K562 (cell line): ENCODE measurements at regions not wholly inside any gene's neighbourhood (a gene's known extent, or its start where the extent isn't known, plus 50 kb on each side); places are given as distances from the start of the nearest gene placed in this dataset.

Source experiments
- ATAC-seq: fragments of 200-7000 bp; cut with Tn5 transposase; 3 replicates; pipeline ENCODE4 v1.9.1; 2020; ENCODE audit warnings: moderate library complexity
- BruUV-seq: library from RNA; stranded (reverse); fragments of 400-500 nt; replicated peaks from 2 replicates; lab custom pipeline; 2021; lab: Mats Ljungman, UMichigan
- CTCF ChIA-PET: fragments of 300-600 bp; formaldehyde crosslinking; extraction: SDS; loops from one replicate; lab custom pipeline; 2021; ENCODE audit warnings: low intra/inter-chr PET ratio; lab: Yijun Ruan, JAX
- POLR2A ChIA-PET: fragments of 300-600, 350-650 bp; sonication (Branson Sonifier 250); formaldehyde crosslinking; extraction: SDS; loops from one replicate; lab custom pipeline; 2021; ENCODE audit warnings: antibody characterized with exemption, inconsistent platforms; lab: Yijun Ruan, JAX
- DNase-seq, 4 experiments: peaks; one replicate each; pipeline versions ENCODE4 v3.0.0 to v3.0.0-alpha.2; 2011 to 2018; ENCODE audit warnings: low spot score in 3 of 4, mixed read lengths in 3 of 4; ENCODE audit errors: extremely low read depth in 1 of 4
- FAIRE-seq: peaks from 2 replicates; lab custom pipeline; 2011; peaks lifted over from hg19 to GRCh38; lab: Jason Lieb, UNC
- H2AFZ ChIP-seq: 2 replicates; pipeline ENCODE4 v1.6.0; 2011; ENCODE audit warnings: low read depth, low read length, control low read depth, inconsistent platforms
- H3K27ac ChIP-seq: fragments of 200-600 bp; 3 replicates; pipeline ENCODE4 v1.8.0; 2011; ENCODE audit warnings: low read depth, mild to moderate bottlenecking, control low read depth, inconsistent platforms, low read length, moderate library complexity, mixed read lengths; ENCODE audit errors: extremely low read depth
- H3K27me3 ChIP-seq, 2 experiments: fragments of 300-600 bp in 1 of 2; 2 replicates in 1 of 2; 3 replicates in 1 of 2; pipeline versions ENCODE4 v1.6.0 to v1.8.0; 2011; ENCODE audit warnings: inconsistent platforms in 2 of 2, low read length in 2 of 2, mild to moderate bottlenecking in 1 of 2, mixed read lengths in 1 of 2, moderate library complexity in 1 of 2; ENCODE audit not compliant: control insufficient read depth in 2 of 2, insufficient read depth in 2 of 2
- H3K36me3 ChIP-seq: fragments of 300-600 bp; 3 replicates; pipeline ENCODE4 v1.8.0; 2011; ENCODE audit warnings: mild to moderate bottlenecking, low read length, inconsistent platforms; ENCODE audit not compliant: control insufficient read depth, insufficient read depth
- H3K4me1 ChIP-seq, 2 experiments: fragments of 200-600 bp in 1 of 2; replicated peaks in 1 of 2; 2 replicates in 1 of 2; 3 replicates in 1 of 2; pipeline versions ENCODE4 v1.5.1 to v1.8.0; 2011; ENCODE audit warnings: inconsistent platforms in 2 of 2, low read length in 2 of 2, mild to moderate bottlenecking in 1 of 2, mixed read lengths in 1 of 2, moderate library complexity in 1 of 2; ENCODE audit not compliant: control insufficient read depth in 2 of 2, insufficient read depth in 2 of 2
- H3K4me2 ChIP-seq: 2 replicates; pipeline ENCODE4 v1.6.1; 2011; ENCODE audit warnings: low read length, control low read depth, inconsistent platforms, mixed read lengths; ENCODE audit not compliant: insufficient read depth
- H3K4me3 ChIP-seq: fragments of 200-600 bp; sonication (generic), shearing (Covaris generic); 2 replicates; pipeline ENCODE4 v1.5.1; 2016; ENCODE audit warnings: control low read depth, inconsistent platforms
- H3K79me2 ChIP-seq: fragments of 200-600 bp; 3 replicates; pipeline ENCODE4 v1.8.0; 2011; ENCODE audit warnings: low read length, inconsistent platforms; ENCODE audit not compliant: control insufficient read depth, insufficient read depth
- H3K9ac ChIP-seq, 2 experiments: 2 replicates each; pipeline versions ENCODE4 v1.6.0 to v1.6.1; 2011; ENCODE audit warnings: low read depth in 2 of 2, low read length in 2 of 2, control low read depth in 1 of 2, inconsistent platforms in 1 of 2, mild to moderate bottlenecking in 1 of 2, mixed read lengths in 1 of 2; ENCODE audit not compliant: insufficient read depth in 1 of 2
- H3K9me1 ChIP-seq: one replicate; pipeline ENCODE4 v1.6.0; 2011; ENCODE audit warnings: inconsistent platforms, mild to moderate bottlenecking, low read length, moderate library complexity; ENCODE audit not compliant: control insufficient read depth, insufficient read depth
- H3K9me3 ChIP-seq: replicated peaks from 2 replicates; pipeline ENCODE4 v1.5.1; 2011; ENCODE audit warnings: low read depth, low read length, inconsistent platforms; ENCODE audit not compliant: control insufficient read depth, insufficient read depth
- H4K20me1 ChIP-seq: replicated peaks from 2 replicates; pipeline ENCODE4 v1.6.1; 2011; ENCODE audit warnings: low read length, inconsistent platforms, mixed read lengths; ENCODE audit not compliant: control insufficient read depth, insufficient read depth
- ARHGAP35 ChIP-seq: fragments of 450-650 bp; IDR thresholded peaks from 2 replicates; pipeline ENCODE4 v1.6.1; 2018; ENCODE audit not compliant: partially characterized antibody
- ATF1 ChIP-seq, 2 experiments: fragments of 450-650 bp in 1 of 2; IDR thresholded peaks; 2 replicates each; pipeline ENCODE4 v1.6.1; 2016; ENCODE audit warnings: missing compliant biosample characterization in 1 of 2, missing genetic modification characterization in 1 of 2
- ATF2 ChIP-seq: sonication (generic); formaldehyde crosslinking; IDR thresholded peaks from 2 replicates; pipeline ENCODE4 v1.8.1; 2022; ENCODE audit warnings: missing genetic modification reagents
- BCOR ChIP-seq: fragments of 450-650 bp; IDR thresholded peaks from 2 replicates; pipeline ENCODE4 v1.6.1; 2016
- DLX4 ChIP-seq: fragments of 250-450 bp; sonication (Bioruptor Pico); IDR thresholded peaks from 2 replicates; pipeline ENCODE4 v1.6.1; 2021; ENCODE audit warnings: mild to moderate bottlenecking
- GTF2B ChIP-seq: IDR thresholded peaks from 2 replicates; pipeline ENCODE4 v1.6.1; 2011; ENCODE audit not compliant: insufficient read length; ENCODE audit errors: extremely low read depth
- IRF9 ChIP-seq: fragments of 450-650 bp; IDR thresholded peaks from 2 replicates; pipeline ENCODE4 v1.6.1; 2016; ENCODE audit warnings: missing biosample characterization, missing genetic modification characterization
- MED1 ChIP-seq: sonication (generic); formaldehyde crosslinking; IDR thresholded peaks from 2 replicates; pipeline ENCODE4 v1.8.1; 2023; ENCODE audit warnings: missing genetic modification reagents, borderline replicate concordance
- NFIC ChIP-seq: fragments of 450-650 bp; IDR thresholded peaks from 2 replicates; pipeline ENCODE4 v1.6.1; 2017; ENCODE audit warnings: mild to moderate bottlenecking, inconsistent platforms
- SAFB ChIP-seq: fragments of 200-400 bp; formaldehyde crosslinking; IDR thresholded peaks from 2 replicates; pipeline ENCODE4 v1.6.1; 2017; ENCODE audit warnings: low read depth, low read length, borderline replicate concordance
- SRSF7 ChIP-seq: fragments of 200-400 bp; formaldehyde crosslinking; optimal IDR thresholded peaks from 2 replicates; pipeline ENCODE3; 2017; ENCODE audit warnings: mild to moderate bottlenecking, low read depth, low read length
- ZNF134 ChIP-seq: fragments of 250-450 bp; sonication (Bioruptor Pico); conservative IDR thresholded peaks from 2 replicates; pipeline ENCODE4 v1.4.0; 2020
- ZNF274 ChIP-seq: IDR thresholded peaks from 2 replicates; pipeline ENCODE4 v1.6.1; 2011; ENCODE audit warnings: low read depth, mild to moderate bottlenecking, low read length, moderate library complexity, borderline replicate concordance
- ZNF431 ChIP-seq: sonication (generic); formaldehyde crosslinking; IDR thresholded peaks from 2 replicates; pipeline ENCODE4 v1.8.0; 2022; ENCODE audit warnings: mild to moderate bottlenecking, missing genetic modification reagents
- ZNF444 ChIP-seq: fragments of 250-450 bp; sonication (Bioruptor Pico); IDR thresholded peaks from 2 replicates; pipeline ENCODE4 v1.4.0; 2020; ENCODE audit warnings: mild to moderate bottlenecking, moderate library complexity
- ZNF561 ChIP-seq: fragments of 450-650 bp; formaldehyde crosslinking; conservative IDR thresholded peaks from 2 replicates; pipeline ENCODE4 v1.4.0; 2020; ENCODE audit warnings: mild to moderate bottlenecking, moderate library complexity
- ZNF592 ChIP-seq: fragments of 450-650 bp; IDR thresholded peaks from 2 replicates; pipeline ENCODE4 v1.6.1; 2017; ENCODE audit warnings: antibody characterized with exemption, mild to moderate bottlenecking
- WGBS: fragments of 100-300 bp; shearing (Covaris generic); methylation state at CpG from one replicate; pipeline ENCODE4 v1.1.6; 2016; ENCODE audit warnings: low coverage, mixed read lengths; ENCODE audit not compliant: insufficient coverage; ENCODE audit errors: missing lambda C conversion rate; 5-methylcytosine and 5-hydroxymethylcytosine counted together
- in situ Hi-C: fragments of 300-500 bp; cut with MboI; formaldehyde crosslinking; loops from 4 replicates; pipeline ENCODE4 v1.15.0; 2018; ENCODE audit warnings: inconsistent platforms, mixed read lengths
- intact Hi-C: fragments of 100-400 bp; cut with micrococcal nuclease; formaldehyde crosslinking; loops from 2 replicates; pipeline ENCODE4 v1.14.2; 2022

- DNase-seq (no peak), ATAC-seq (no peak), FAIRE-seq (no peak)
- ChIA-PET CTCF (no interaction called here), POLR2A (interaction anchor here (0.7 to 1.0 kb wide), 2 partner anchors 9 to 1239 kb away, joined by 3 read pairs; no protein-coding TSS in a partner anchor)
- no peak overlapping the region for H3K4me3 ChIP-seq
- in situ Hi-C loops (loop anchor here (10.0 kb wide), 1 partner anchor 750 kb away; no protein-coding TSS in a partner anchor), intact Hi-C loops (no loop called here)
- H3K27ac ChIP-seq: no peak overlapping the region
- peaks cover 19 to 70% of the 10 kb centered on the region in 2 experiments for H3K27me3 ChIP-seq
- H3K4me1 ChIP-seq: no peaks in the 10 kb centered on the region
- no peak overlapping the region for H3K4me2 ChIP-seq
- 0 out of 2 replicates have a peak, but pooled peaks cover 4% of the 10 kb centered on the region for H4K20me1 ChIP-seq
- no peaks in the 10 kb centered on the region for H3K79me2 ChIP-seq
- H2AFZ ChIP-seq: no peak overlapping the region
- WGBS: 3% methylated on average over 3 of the region's 3 CpGs
- BruUV-seq: no TSS peak
- no peaks in the 10 kb centered on the region for H3K36me3 ChIP-seq
- H3K9me1 ChIP-seq: no peaks in the 10 kb centered on the region
- H3K9me3 ChIP-seq: no peaks in the 10 kb centered on the region
- H3K9ac ChIP-seq: no peak overlapping the region
- no peak for TF ChIP-seq BCOR
- TF ChIP-seq DLX4 (CRISPR knock-in tag): no peak
- no peak for TF ChIP-seq ZNF444 (CRISPR knock-in tag)
- no peak for TF ChIP-seq ZNF561
- TF ChIP-seq ZNF274: no peak
- no peak for TF ChIP-seq SRSF7
- no peak for TF ChIP-seq ATF2
- no peak for TF ChIP-seq GTF2B
- no peak for TF ChIP-seq IRF9 (tag)
- TF ChIP-seq ARHGAP35: no peak
- TF ChIP-seq ZNF134 (CRISPR knock-in tag): no peak
- TF ChIP-seq ZNF592: no peak
- no peak for TF ChIP-seq ZNF431 (CRISPR knock-in tag)
- no peak for TF ChIP-seq MED1
- TF ChIP-seq ATF1 (CRISPR knock-in tag; IDR thresholded peaks at IDR 0.05): no peak
- no peak for TF ChIP-seq ATF1 (tag; IDR thresholded peaks at IDR 0.05)
- TF ChIP-seq NFIC: no peak
- TF ChIP-seq SAFB: no peak
Observed at GRCh38 chr6:44665143-44665542, 277.6 kb downstream of the CDC5L start.
